ENCODE measurements at regions not wholly inside any gene's neighbourhood (a gene's known extent, or its start where the extent isn't known, plus 50 kb on each side); places are given as distances from the start of the nearest gene placed in this dataset.

DNA sequence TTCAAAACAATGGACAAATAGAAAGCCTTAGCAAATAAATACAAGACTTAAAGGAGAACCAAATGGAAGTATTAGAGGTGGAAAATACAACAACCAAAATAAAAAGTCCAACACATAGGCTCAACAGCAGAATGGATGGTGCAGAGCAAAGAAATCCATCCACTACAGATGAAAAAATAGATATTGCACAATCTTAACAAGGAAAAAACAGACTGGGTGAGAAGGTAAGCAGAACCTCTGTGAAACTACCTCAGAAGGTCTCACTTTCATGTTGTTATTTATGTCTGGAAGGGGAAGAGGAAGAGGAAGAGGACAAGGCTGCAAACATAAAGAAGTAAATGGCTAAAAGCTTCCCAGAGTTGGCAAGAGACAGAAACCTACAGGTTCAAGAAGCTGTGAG is 158.7 kb upstream of the NBPF11 start:
- CTCF ChIA-PET, result no interaction called here
- Histone ChIP-seq H3K27me3 (replicated peaks in 1 of 2; ENCODE audit: control insufficient read depth in 2 of 2, insufficient read depth in 2 of 2, low read length in 1 of 2) (no peaks in the 10 kb centered on the region; a peak in 1 of 4 replicates), H3K4me2 (ENCODE audit: control insufficient read depth, insufficient read depth) (no peak overlapping the region), H3K4me3 (no peak overlapping the region), H3K9ac (ENCODE audit: control insufficient read depth, insufficient read depth, low read length) (no peak overlapping the region), H3K4me1 (ENCODE audit: control insufficient read depth, insufficient read depth, low read length) (peaks cover 11% of the 10 kb centered on the region), H2AFZ (ENCODE audit: control insufficient read depth, low read depth, low read length) (no peak overlapping the region), H3K9me3 (replicated peaks; ENCODE audit: control insufficient read depth, insufficient read depth, low read length) (no peaks in the 10 kb centered on the region; the same call in 1 of the 3 replicates), H3K27ac (ENCODE audit: control insufficient read depth, insufficient read depth) (no peak overlapping the region), H4K20me1 (ENCODE audit: control insufficient read depth, insufficient read depth) (no peaks in the 10 kb centered on the region), H3K36me3 (ENCODE audit: control insufficient read depth in 2 of 2, insufficient read depth in 2 of 2, low read length in 1 of 2) (no peaks in the 10 kb centered on the region; a peak in 1 of 4 replicates), H3K79me2 (ENCODE audit: control insufficient read depth, insufficient read depth, low read length) (no peaks in the 10 kb centered on the region)
- SMC1A ChIA-PET (ENCODE audit: uncharacterized antibody, unreplicated experiment), result no interaction called here
- in situ Hi-C loops (cut with MboI) (no loop called here), intact Hi-C loops (cut with micrococcal nuclease; ENCODE audit: unreplicated experiment) (no loop called here)
- POLR2A ChIA-PET, result no interaction called here
- no peak for ATAC-seq
- no TSS peak for BruUV-seq (replicated peaks)
- RAD21 ChIA-PET (ENCODE audit: unreplicated experiment), result no interaction called here
- no peak for FAIRE-seq
- TF ChIP-seq NFYB (IDR thresholded peaks at IDR 0.05; ENCODE audit: insufficient read depth, low read depth, low read length) (no peak), ETV6 (conservative IDR thresholded peaks at IDR 0.05 in 1 of 2, IDR thresholded peaks at IDR 0.05 in 1 of 2; ENCODE audit: borderline replicate concordance in 1 of 2, low read depth in 1 of 2) (no peak), ZNF24 (IDR thresholded peaks at IDR 0.05) (no peak), EP300 (IDR thresholded peaks at IDR 0.05; ENCODE audit: borderline replicate concordance in 1 of 2, control insufficient read depth in 1 of 2, low read depth in 2 of 2, low read length in 2 of 2) (no peak), FOXM1 (IDR thresholded peaks at IDR 0.05; ENCODE audit: low read depth, low read length) (no peak), RAD21 (IDR thresholded peaks at IDR 0.05; ENCODE audit: insufficient read depth, low read depth, low read length) (no peak), RUNX3 (IDR thresholded peaks at IDR 0.05; ENCODE audit: low read length) (no peak), NFYA (IDR thresholded peaks at IDR 0.05; ENCODE audit: borderline replicate concordance, low read depth, low read length) (no peak), HDAC6 (IDR thresholded peaks at IDR 0.05; ENCODE audit: unreplicated experiment) (no peak), BHLHE40 (IDR thresholded peaks at IDR 0.05; ENCODE audit: borderline replicate concordance in 1 of 2, low read depth in 2 of 2, low read length in 1 of 2) (no peak), ZNF687 (IDR thresholded peaks at IDR 0.05) (no peak), NFIC (IDR thresholded peaks at IDR 0.05; ENCODE audit: low read depth, low read length) (no peak), GABPA (IDR thresholded peaks at IDR 0.05; ENCODE audit: low read depth) (no peak), MYC (IDR thresholded peaks at IDR 0.05; ENCODE audit: insufficient read depth, insufficient read length, insufficient replicate concordance, low read length, severe bottlenecking) (no peak), CHD4 (IDR thresholded peaks at IDR 0.05) (no peak)
- TF ChIP-seq, protein P1, sequence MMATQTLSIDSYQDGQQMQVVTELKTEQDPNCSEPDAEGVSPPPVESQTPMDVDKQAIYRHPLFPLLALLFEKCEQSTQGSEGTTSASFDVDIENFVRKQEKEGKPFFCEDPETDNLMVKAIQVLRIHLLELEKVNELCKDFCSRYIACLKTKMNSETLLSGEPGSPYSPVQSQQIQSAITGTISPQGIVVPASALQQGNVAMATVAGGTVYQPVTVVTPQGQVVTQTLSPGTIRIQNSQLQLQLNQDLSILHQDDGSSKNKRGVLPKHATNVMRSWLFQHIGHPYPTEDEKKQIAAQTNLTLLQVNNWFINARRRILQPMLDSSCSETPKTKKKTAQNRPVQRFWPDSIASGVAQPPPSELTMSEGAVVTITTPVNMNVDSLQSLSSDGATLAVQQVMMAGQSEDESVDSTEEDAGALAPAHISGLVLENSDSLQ (IDR thresholded peaks at IDR 0.05), result no peak
- TF ChIP-seq, protein P2, sequence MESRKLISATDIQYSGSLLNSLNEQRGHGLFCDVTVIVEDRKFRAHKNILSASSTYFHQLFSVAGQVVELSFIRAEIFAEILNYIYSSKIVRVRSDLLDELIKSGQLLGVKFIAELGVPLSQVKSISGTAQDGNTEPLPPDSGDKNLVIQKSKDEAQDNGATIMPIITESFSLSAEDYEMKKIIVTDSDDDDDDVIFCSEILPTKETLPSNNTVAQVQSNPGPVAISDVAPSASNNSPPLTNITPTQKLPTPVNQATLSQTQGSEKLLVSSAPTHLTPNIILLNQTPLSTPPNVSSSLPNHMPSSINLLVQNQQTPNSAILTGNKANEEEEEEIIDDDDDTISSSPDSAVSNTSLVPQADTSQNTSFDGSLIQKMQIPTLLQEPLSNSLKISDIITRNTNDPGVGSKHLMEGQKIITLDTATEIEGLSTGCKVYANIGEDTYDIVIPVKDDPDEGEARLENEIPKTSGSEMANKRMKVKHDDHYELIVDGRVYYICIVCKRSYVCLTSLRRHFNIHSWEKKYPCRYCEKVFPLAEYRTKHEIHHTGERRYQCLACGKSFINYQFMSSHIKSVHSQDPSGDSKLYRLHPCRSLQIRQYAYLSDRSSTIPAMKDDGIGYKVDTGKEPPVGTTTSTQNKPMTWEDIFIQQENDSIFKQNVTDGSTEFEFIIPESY (IDR thresholded peaks at IDR 0.05), result no peak
- DNase-seq (ENCODE audit: low read depth, low spot score), result no peak
